ENCODE measurements at regions not wholly inside any gene's neighbourhood (a gene's known extent, or its start where the extent isn't known, plus 50 kb on each side); places are given as distances from the start of the nearest gene placed in this dataset.

DNA sequence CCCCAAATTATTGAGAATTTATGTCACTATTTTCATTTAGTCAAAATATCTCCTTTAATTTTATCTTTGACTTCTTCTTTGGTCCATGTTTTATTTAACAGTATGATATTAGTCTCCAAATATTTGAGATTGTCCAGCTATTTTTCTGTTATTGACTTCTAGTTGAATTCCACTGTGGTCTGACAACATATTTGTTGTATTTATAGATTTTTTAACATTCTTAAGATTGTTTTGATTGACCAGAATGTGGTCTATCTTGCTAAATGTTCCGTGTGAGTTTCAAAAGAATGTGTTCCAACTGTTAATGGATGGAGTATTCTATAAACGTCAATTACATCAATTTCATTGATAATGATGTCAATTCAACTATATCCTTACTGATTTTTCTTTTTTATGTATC is 1452.1 kb downstream of the SUCLG1 start:
- TF ChIP-seq EZH2 (IDR thresholded peaks at IDR 0.05; ENCODE audit: low read length, unreplicated experiment) (no peak), EZH2phosphoT487 (IDR thresholded peaks at IDR 0.05; ENCODE audit: borderline replicate concordance, low read length) (no peak), CTCF (conservative IDR thresholded peaks at IDR 0.05; ENCODE audit: low read depth, low read length) (no peak)
- intact Hi-C loops (cut with micrococcal nuclease) = no loop called here
- Histone ChIP-seq H3K4me3 (ENCODE audit: low read length) (no peak overlapping the region), H2AFZ (ENCODE audit: low read length) (no peak overlapping the region), H3K27me3 (ENCODE audit: low read length) (no peaks in the 10 kb centered on the region), H3K79me2 (ENCODE audit: low read length) (no peaks in the 10 kb centered on the region), H3K27ac (ENCODE audit: low read length) (no peak overlapping the region), H3K4me2 (ENCODE audit: low read length) (no peak overlapping the region), H3K9me2 (replicated peaks; ENCODE audit: low read length) (no peaks in the 10 kb centered on the region), H3K9me3 (ENCODE audit: low read length) (no peaks in the 10 kb centered on the region), H3F3A (ENCODE audit: low read length, unreplicated experiment) (no peaks in the 10 kb centered on the region), H3K9ac (ENCODE audit: low read length) (no peak overlapping the region), H3K4me1 (ENCODE audit: insufficient read depth, low read length) (no peaks in the 10 kb centered on the region), H4K20me1 (ENCODE audit: low read length) (no peaks in the 10 kb centered on the region), H3K36me3 (ENCODE audit: low read depth, low read length) (no peaks in the 10 kb centered on the region)
- DNase-seq (no peak), ATAC-seq (no peak)
- POLR2A ChIA-PET (ENCODE audit: unreplicated experiment) = no interaction called here
- CTCF ChIA-PET = no interaction called here
- BruUV-seq (replicated peaks) = no TSS peak

GRCh38 chr2:83003555-83003954 is 1455.5 kb downstream of the SUCLG1 start:
- ChIA-PET POLR2A (ENCODE audit: unreplicated experiment) (no interaction called here), CTCF (no interaction called here)
- H2AFZ ChIP-seq (ENCODE audit: low read length) = no peak overlapping the region
- H4K20me1 ChIP-seq (ENCODE audit: low read length) = no peaks in the 10 kb centered on the region
- intact Hi-C loops (cut with micrococcal nuclease) = no loop called here
- no peak overlapping the region for H3K4me3 ChIP-seq (ENCODE audit: low read length)
- TF ChIP-seq EZH2phosphoT487 (IDR thresholded peaks at IDR 0.05; ENCODE audit: borderline replicate concordance, low read length) = no peak
- TF ChIP-seq EZH2 (IDR thresholded peaks at IDR 0.05; ENCODE audit: low read length, unreplicated experiment) = no peak
- TF ChIP-seq CTCF (conservative IDR thresholded peaks at IDR 0.05; ENCODE audit: low read depth, low read length) = no peak
- H3K79me2 ChIP-seq (ENCODE audit: low read length) = no peaks in the 10 kb centered on the region
- no peak overlapping the region for H3K4me2 ChIP-seq (ENCODE audit: low read length)
- no TSS peak for BruUV-seq (replicated peaks)
- H3K4me1 ChIP-seq (ENCODE audit: insufficient read depth, low read length) = no peaks in the 10 kb centered on the region
- no peaks in the 10 kb centered on the region for H3K27me3 ChIP-seq (ENCODE audit: low read length)
- no peak overlapping the region for H3K9ac ChIP-seq (ENCODE audit: low read length)
- no peak for ATAC-seq
- no peaks in the 10 kb centered on the region for H3K36me3 ChIP-seq (ENCODE audit: low read depth, low read length)
- H3K27ac ChIP-seq (ENCODE audit: low read length) = no peak overlapping the region
- no peak for DNase-seq
- H3K9me2 ChIP-seq (replicated peaks; ENCODE audit: low read length) = no peaks in the 10 kb centered on the region
- no peaks in the 10 kb centered on the region for H3F3A ChIP-seq (ENCODE audit: low read length, unreplicated experiment)
- no peaks in the 10 kb centered on the region for H3K9me3 ChIP-seq (ENCODE audit: low read length)

DNA sequence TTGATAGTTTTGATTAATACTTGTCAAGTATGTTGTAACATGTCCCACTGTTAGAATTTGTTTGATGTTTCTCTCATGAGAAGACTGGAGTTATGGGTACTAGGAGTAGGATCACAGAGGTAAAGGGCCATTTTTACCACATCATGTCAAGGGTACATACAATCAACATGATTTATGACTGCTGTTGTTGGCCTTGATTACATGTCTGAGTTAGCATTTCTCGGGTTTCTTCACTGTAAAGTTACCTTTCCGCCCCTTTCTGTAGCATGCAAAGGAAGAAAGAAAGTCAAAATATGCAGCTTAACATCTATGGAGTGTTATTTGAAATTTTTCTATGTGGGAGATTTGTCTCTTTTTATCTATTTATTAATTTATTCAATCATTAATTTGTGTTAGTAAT is 1456.4 kb downstream of the SUCLG1 start:
- no peak for DNase-seq
- Histone ChIP-seq H3K9me2 (replicated peaks; ENCODE audit: low read length) (no peaks in the 10 kb centered on the region), H3K36me3 (ENCODE audit: low read depth, low read length) (no peaks in the 10 kb centered on the region), H2AFZ (ENCODE audit: low read length) (no peak overlapping the region), H3K79me2 (ENCODE audit: low read length) (no peaks in the 10 kb centered on the region), H3F3A (ENCODE audit: low read length, unreplicated experiment) (no peaks in the 10 kb centered on the region), H3K9ac (ENCODE audit: low read length) (no peak overlapping the region), H3K27me3 (ENCODE audit: low read length) (no peaks in the 10 kb centered on the region), H3K4me3 (ENCODE audit: low read length) (no peak overlapping the region), H4K20me1 (ENCODE audit: low read length) (no peaks in the 10 kb centered on the region), H3K4me2 (ENCODE audit: low read length) (no peak overlapping the region), H3K27ac (ENCODE audit: low read length) (no peak overlapping the region), H3K4me1 (ENCODE audit: insufficient read depth, low read length) (no peaks in the 10 kb centered on the region), H3K9me3 (ENCODE audit: low read length) (no peaks in the 10 kb centered on the region)
- TF ChIP-seq CTCF (conservative IDR thresholded peaks at IDR 0.05; ENCODE audit: low read depth, low read length) (no peak), EZH2phosphoT487 (IDR thresholded peaks at IDR 0.05; ENCODE audit: borderline replicate concordance, low read length) (no peak), EZH2 (IDR thresholded peaks at IDR 0.05; ENCODE audit: low read length, unreplicated experiment) (no peak)
- BruUV-seq (replicated peaks) = no TSS peak
- intact Hi-C loops (cut with micrococcal nuclease) = no loop called here
- ChIA-PET CTCF (no interaction called here), POLR2A (ENCODE audit: unreplicated experiment) (no interaction called here)
- ATAC-seq = no peak
